H1 (cell line): ENCODE measurements at regions not wholly inside any gene's neighbourhood (a gene's known extent, or its start where the extent isn't known, plus 50 kb on each side); places are given as distances from the start of the nearest gene placed in this dataset.

Experiments used
- CTCF ChIA-PET: fragments of 300-600 bp; sonication (Branson Sonifier 250); formaldehyde crosslinking; loops from one replicate; lab custom pipeline; 2021; ENCODE audit not compliant: partially characterized antibody; lab: Charles Lee
- POLR2A ChIA-PET: fragments of 300-600 bp; sonication (Branson Sonifier 250); formaldehyde crosslinking; loops from one replicate; lab custom pipeline; 2021; ENCODE audit warnings: inconsistent platforms; ENCODE audit not compliant: partially characterized antibody; lab: Charles Lee
- DNase-seq, 2 experiments: peaks; one replicate each; pipeline versions ENCODE4 v3.0.0 to v3.0.0-alpha.2; 2010 to 2022; ENCODE audit warnings: low spot score in 2 of 2, low read depth in 1 of 2, mixed read lengths in 1 of 2
- FAIRE-seq: peaks from 2 replicates; lab custom pipeline; 2011; peaks lifted over from hg19 to GRCh38; lab: Jason Lieb, UNC
- H2AFZ ChIP-seq: 2 replicates; pipeline ENCODE4 v1.8.1; 2012; ENCODE audit warnings: low read length, inconsistent platforms
- H2AK5ac ChIP-seq: 2 replicates; pipeline ENCODE4 v1.6.1; 2013; ENCODE audit warnings: low read depth, low read length
- H2BK120ac ChIP-seq: replicated peaks from 2 replicates; pipeline ENCODE3; 2013; ENCODE audit warnings: low read depth, low read length, inconsistent platforms
- H2BK12ac ChIP-seq: 2 replicates; pipeline ENCODE4 v1.6.1; 2013; ENCODE audit warnings: low read depth, low read length
- H2BK15ac ChIP-seq: 2 replicates; pipeline ENCODE4 v1.6.1; 2013; ENCODE audit warnings: low read length
- H2BK20ac ChIP-seq: 2 replicates; pipeline ENCODE4 v1.6.1; 2013; ENCODE audit warnings: low read length
- H2BK5ac ChIP-seq: 2 replicates; pipeline ENCODE4 v1.6.1; 2013; ENCODE audit warnings: low read depth, low read length
- H3K14ac ChIP-seq: 2 replicates; pipeline ENCODE4 v1.6.1; 2013; ENCODE audit warnings: inconsistent platforms; ENCODE audit not compliant: insufficient read length
- H3K18ac ChIP-seq: 2 replicates; pipeline ENCODE4 v1.6.1; 2013; ENCODE audit warnings: low read length; ENCODE audit errors: extremely low read depth
- H3K23ac ChIP-seq: 2 replicates; pipeline ENCODE4 v1.6.1; 2013; ENCODE audit warnings: inconsistent platforms; ENCODE audit not compliant: insufficient read length
- H3K23me2 ChIP-seq: 2 replicates; pipeline ENCODE4 v1.6.1; 2013; ENCODE audit warnings: low read depth, low read length
- H3K27ac ChIP-seq: 2 replicates; pipeline ENCODE4 v1.6.1; 2011; ENCODE audit warnings: low read depth, low read length, inconsistent platforms
- H3K27me3 ChIP-seq, 4 experiments: replicated peaks in 1 of 4; 1 replicate in 1 of 4; 2 replicates in 3 of 4; pipeline versions ENCODE4 v1.6.1 to v1.8.1; 2011 to 2013; ENCODE audit warnings: low read length in 3 of 4, mild to moderate bottlenecking in 3 of 4, inconsistent platforms in 2 of 4, mixed read lengths in 2 of 4, moderate library complexity in 1 of 4; ENCODE audit not compliant: control insufficient read depth in 3 of 4, insufficient read depth in 3 of 4; ENCODE audit errors: extremely low read depth in 1 of 4
- H3K36me3 ChIP-seq, 4 experiments: 2 replicates each; pipeline versions ENCODE4 v1.6.1 to v1.8.1; 2011 to 2013; ENCODE audit warnings: mild to moderate bottlenecking in 4 of 4, low read length in 3 of 4, moderate library complexity in 2 of 4, control low read depth in 1 of 4, inconsistent platforms in 1 of 4; ENCODE audit not compliant: insufficient read depth in 4 of 4, control insufficient read depth in 2 of 4
- H3K4ac ChIP-seq: replicated peaks from 2 replicates; pipeline ENCODE3; 2013; ENCODE audit warnings: low read length, low read depth, mixed read lengths, inconsistent platforms; ENCODE audit not compliant: insufficient read length
- H3K4me1 ChIP-seq, 4 experiments: replicated peaks in 1 of 4; 1 replicate in 1 of 4; 2 replicates in 3 of 4; pipeline versions ENCODE4 v1.6.1 to v1.8.1; 2011 to 2013; ENCODE audit warnings: low read length in 3 of 4, inconsistent platforms in 2 of 4, mixed read lengths in 1 of 4; ENCODE audit not compliant: insufficient read depth in 4 of 4, control insufficient read depth in 3 of 4
- H3K4me2 ChIP-seq, 2 experiments: 2 replicates each; pipeline versions ENCODE4 v1.6.1 to v1.8.1; 2011 to 2013; ENCODE audit warnings: low read depth in 2 of 2, low read length in 2 of 2, control low read depth in 1 of 2, inconsistent platforms in 1 of 2, mild to moderate bottlenecking in 1 of 2; ENCODE audit not compliant: insufficient read depth in 1 of 2
- H3K4me3 ChIP-seq, 4 experiments: fragments of 200-600, 300-600 bp in 1 of 4; sonication (generic), shearing (Covaris generic), sonication (Bioruptor Twin) in 1 of 4; 2 replicates each; pipeline versions ENCODE4 v1.5.1 to v1.8.1; 2011 to 2016; ENCODE audit warnings: low read length in 4 of 4, low read depth in 3 of 4, control low read depth in 2 of 4, inconsistent platforms in 2 of 4, mild to moderate bottlenecking in 2 of 4, mixed read lengths in 1 of 4, moderate library complexity in 1 of 4; ENCODE audit not compliant: insufficient read depth in 2 of 4; ENCODE audit errors: extremely low read depth in 1 of 4
- H3K56ac ChIP-seq: replicated peaks from 2 replicates; pipeline ENCODE3; 2013; ENCODE audit warnings: low read depth, mild to moderate bottlenecking, mixed read lengths, low read length, inconsistent platforms; ENCODE audit not compliant: insufficient read length
- H3K79me1 ChIP-seq: 2 replicates; pipeline ENCODE4 v1.6.1; 2013; ENCODE audit warnings: low read depth, low read length, control low read depth
- H3K79me2 ChIP-seq, 2 experiments: 2 replicates each; pipeline versions ENCODE4 v1.6.1 to v1.8.1; 2012 to 2013; ENCODE audit warnings: low read length in 2 of 2, mild to moderate bottlenecking in 2 of 2, inconsistent platforms in 1 of 2; ENCODE audit not compliant: insufficient read depth in 2 of 2, control insufficient read depth in 1 of 2
- H3K9ac ChIP-seq, 4 experiments: replicated peaks in 1 of 4; 1 replicate in 1 of 4; 2 replicates in 3 of 4; pipeline versions ENCODE4 v1.6.1 to v1.8.1; 2011 to 2013; ENCODE audit warnings: low read depth in 3 of 4, low read length in 3 of 4, control low read depth in 2 of 4, mild to moderate bottlenecking in 2 of 4, moderate library complexity in 2 of 4, inconsistent platforms in 1 of 4; ENCODE audit errors: extremely low read depth in 1 of 4
- H3K9me3 ChIP-seq, 2 experiments: 2 replicates each; pipeline versions ENCODE4 v1.6.1 to v1.8.1; 2012 to 2013; ENCODE audit warnings: mild to moderate bottlenecking in 2 of 2, moderate library complexity in 2 of 2, control low read depth in 1 of 2, inconsistent platforms in 1 of 2, low read depth in 1 of 2, low read length in 1 of 2, mixed read lengths in 1 of 2; ENCODE audit not compliant: insufficient read depth in 2 of 2
- H4K20me1 ChIP-seq, 2 experiments: replicated peaks in 1 of 2; 2 replicates each; pipeline versions ENCODE3 to v1.8.1; 2011 to 2013; ENCODE audit warnings: inconsistent platforms in 2 of 2, low read length in 2 of 2, mild to moderate bottlenecking in 1 of 2; ENCODE audit not compliant: insufficient read depth in 2 of 2, control insufficient read depth in 1 of 2
- H4K5ac ChIP-seq: 2 replicates; pipeline ENCODE4 v1.6.1; 2013; ENCODE audit warnings: low read length, low read depth, mixed read lengths, inconsistent platforms; ENCODE audit not compliant: insufficient read length
- H4K8ac ChIP-seq: 2 replicates; pipeline ENCODE4 v1.8.0; 2013; ENCODE audit warnings: mild to moderate bottlenecking, moderate library complexity, low read length, inconsistent platforms; ENCODE audit not compliant: insufficient read depth; ENCODE audit errors: extremely low read depth
- H4K91ac ChIP-seq: replicated peaks from 2 replicates; pipeline ENCODE3; 2013; ENCODE audit warnings: low read length, mixed read lengths, inconsistent platforms; ENCODE audit not compliant: insufficient read length
- BACH1 ChIP-seq: IDR thresholded peaks from 2 replicates; pipeline ENCODE4 v1.6.1; 2012; ENCODE audit warnings: low read length, improper control_type of control experiment
- BRCA1 ChIP-seq: IDR thresholded peaks from 2 replicates; pipeline ENCODE4 v1.6.1; 2012; ENCODE audit warnings: low read depth, low read length, improper control_type of control experiment
- MAX ChIP-seq: IDR thresholded peaks from 2 replicates; pipeline ENCODE4 v1.6.1; 2012; ENCODE audit warnings: inconsistent platforms
- POLR2A ChIP-seq, 2 experiments: IDR thresholded peaks; 1 replicate in 1 of 2; 2 replicates in 1 of 2; pipeline ENCODE4 v1.6.1; 2011; ENCODE audit warnings: low read depth in 2 of 2, low read length in 2 of 2, mild to moderate bottlenecking in 2 of 2; ENCODE audit errors: control extremely low read depth in 1 of 2
- POLR2AphosphoS5 ChIP-seq: IDR thresholded peaks from 2 replicates; pipeline ENCODE4 v1.6.1; 2011; ENCODE audit warnings: low read depth, low read length
- RXRA ChIP-seq: IDR thresholded peaks from 2 replicates; pipeline ENCODE4 v1.6.1; 2011; ENCODE audit warnings: low read depth, mild to moderate bottlenecking, low read length, moderate library complexity; ENCODE audit not compliant: insufficient read depth
- SIX5 ChIP-seq: IDR thresholded peaks from 2 replicates; pipeline ENCODE4 v1.6.1; 2011; ENCODE audit warnings: mild to moderate bottlenecking, low read depth, low read length
- WGBS, 2 experiments: shearing (Covaris generic) in 1 of 2; methylation state at CpG; one replicate each; pipeline versions ENCODE4 v1.1.6 to v1.1.7; 2013 to 2015; ENCODE audit warnings: low lambda C conversion rate in 2 of 2, mixed read lengths in 2 of 2, inconsistent platforms in 1 of 2, low coverage in 1 of 2, missing lambda C conversion rate in 1 of 2; ENCODE audit not compliant: insufficient replicate concordance in 2 of 2, insufficient coverage in 1 of 2, insufficient read length in 1 of 2; ENCODE audit errors: extremely low coverage in 1 of 2, missing lambda C conversion rate in 1 of 2; 5-methylcytosine and 5-hydroxymethylcytosine counted together

- Histone ChIP-seq H4K8ac (no peak overlapping the region), H3K23ac (no peak overlapping the region), H3K9me3 (no peaks in the 10 kb centered on the region), H3K79me1 (no peaks in the 10 kb centered on the region), H3K4me1 (no peaks in the 10 kb centered on the region), H3K79me2 (no peaks in the 10 kb centered on the region), H3K56ac (no peak overlapping the region), H3K18ac (no peak overlapping the region), H2BK12ac (no peak overlapping the region), H2BK5ac (no peak overlapping the region), H3K4ac (no peak overlapping the region), H4K91ac (no peak overlapping the region), H3K4me2 (no peak overlapping the region), H3K27ac (no peak overlapping the region), H4K20me1 (no peaks in the 10 kb centered on the region), H2AFZ (no peak overlapping the region), H3K23me2 (no peaks in the 10 kb centered on the region), H3K9ac (no peak overlapping the region), H3K4me3 (no peak overlapping the region), H2BK15ac (no peak overlapping the region), H4K5ac (no peak overlapping the region), H2BK120ac (no peak overlapping the region), H3K14ac (no peak overlapping the region), H3K27me3 (no peaks in the 10 kb centered on the region), H2AK5ac (no peak overlapping the region), H2BK20ac (no peak overlapping the region), H3K36me3 (no peaks in the 10 kb centered on the region)
- FAIRE-seq (no peak), DNase-seq (no peak)
- POLR2A ChIA-PET: no interaction called here
- 93% methylated on average over 3 of the region's 3 CpGs; no CpG with 5 or more reads in 1 of the 2 experiments for WGBS, 2 experiments
- TF ChIP-seq POLR2AphosphoS5 (no peak), POLR2A (IDR thresholded peaks at IDR 0.05; ENCODE audit: control extremely low read depth in 1 of 2, low read depth in 2 of 2, low read length in 2 of 2) (no peak), MAX (no peak), BACH1 (no peak), SIX5 (no peak), BRCA1 (no peak), RXRA (no peak)
- CTCF ChIA-PET: no interaction called here
These were observed 537.6 kb downstream of the C12orf50 start for GRCh38 chr12:87491598-87491997.
